SK-N-MC (cell line): ENCODE measurements at regions not wholly inside any gene's neighbourhood (a gene's known extent, or its start where the extent isn't known, plus 50 kb on each side); places are given as distances from the start of the nearest gene placed in this dataset.
"Not testable (repeated sequence)": the region's sequence is repeated elsewhere in the genome, so short reads cannot be mapped to it uniquely, and the experiment has no call there.

ENCODE experiments used
- DNase-seq: peaks from one replicate; pipeline ENCODE4 v3.0.0-alpha.2; 2011; ENCODE audit warnings: low read depth, low spot score
- H3K27ac ChIP-seq: fragments of 200-600 bp; sonication (generic); 2 replicates; pipeline ENCODE4 v1.5.1; 2016; ENCODE audit warnings: mixed run types
- H3K36me3 ChIP-seq: fragments of 200-600 bp; sonication (generic); 2 replicates; pipeline ENCODE4 v1.6.1; 2017; ENCODE audit warnings: antibody characterized with exemption, low read length, mixed read lengths; ENCODE audit not compliant: insufficient read depth
- H3K4me3 ChIP-seq: fragments of 200-600 bp; sonication (generic); 2 replicates; pipeline ENCODE4 v1.5.1; 2016
- H3K9ac ChIP-seq: fragments of 200-600 bp; sonication (generic); 2 replicates; pipeline ENCODE4 v1.8.0; 2017; ENCODE audit warnings: mixed run types, mixed read lengths; ENCODE audit not compliant: insufficient read length
- H3K9me3 ChIP-seq: fragments of 200-600 bp; sonication (generic); 2 replicates; pipeline ENCODE4 v1.6.1; 2017; ENCODE audit warnings: low read depth, mild to moderate bottlenecking, antibody characterized with exemption, low read length, moderate library complexity, mixed read lengths
- EZH2 ChIP-seq: fragments of 200-600 bp; sonication (generic); IDR thresholded peaks from one replicate; pipeline ENCODE4 v1.6.1; 2017; ENCODE audit warnings: antibody characterized with exemption
- FOXP2 ChIP-seq: optimal IDR thresholded peaks from 2 replicates; pipeline ENCODE3; 2011; ENCODE audit warnings: mild to moderate bottlenecking, moderate library complexity; ENCODE audit not compliant: insufficient read depth; ENCODE audit errors: extremely low read length, control extremely low read depth
- POLR2AphosphoS5 ChIP-seq: IDR thresholded peaks from 2 replicates; pipeline ENCODE4 v1.6.1; 2012; ENCODE audit warnings: mild to moderate bottlenecking, low read depth, low read length, borderline replicate concordance

- TF ChIP-seq EZH2 (no peak), POLR2AphosphoS5 (no peak), FOXP2 (no peak)
- Histone ChIP-seq H3K9me3 (no peaks in the 10 kb centered on the region), H3K27ac (no peak overlapping the region), H3K4me3 (no peak overlapping the region), H3K9ac (no peak overlapping the region), H3K36me3 (no peaks in the 10 kb centered on the region)
- no peak for DNase-seq
Observed at GRCh38 chr6:141956868-141957267, 175.9 kb upstream of the GJE1 start.

- TF ChIP-seq POLR2AphosphoS5 (no peak), EZH2 (no peak), FOXP2 (no peak)
- Histone ChIP-seq H3K9ac (no peak overlapping the region), H3K36me3 (no peaks in the 10 kb centered on the region), H3K27ac (no peak overlapping the region), H3K9me3 (no peaks in the 10 kb centered on the region), H3K4me3 (no peak overlapping the region)
- no peak for DNase-seq
Observed at GRCh38 chr6:141956046-141956761, 176.5 kb upstream of the GJE1 start.

- no peak overlapping the region for H3K9ac ChIP-seq
- no peak overlapping the region for H3K4me3 ChIP-seq
- no peak for TF ChIP-seq EZH2
- no peaks in the 10 kb centered on the region for H3K36me3 ChIP-seq
- DNase-seq, result no peak
- no peak overlapping the region for H3K27ac ChIP-seq
- no peaks in the 10 kb centered on the region for H3K9me3 ChIP-seq
Observed at GRCh38 chr6:141953072-141953471, 179.7 kb upstream of the GJE1 start.

GRCh38 chr6:141946502-141946901 is 186.2 kb upstream of the GJE1 start:
- no peak overlapping the region for H3K9ac ChIP-seq
- no peak for DNase-seq
- H3K27ac ChIP-seq, result no peak overlapping the region
- no peaks in the 10 kb centered on the region for H3K36me3 ChIP-seq
- no peaks in the 10 kb centered on the region for H3K9me3 ChIP-seq
- TF ChIP-seq FOXP2 (no peak), EZH2 (no peak)
- no peak overlapping the region for H3K4me3 ChIP-seq

GRCh38 chr6:141938664-141939063 is 194.1 kb upstream of the GJE1 start:
- Histone ChIP-seq H3K4me3 (no peak overlapping the region), H3K9ac (no peak overlapping the region), H3K27ac (no peak overlapping the region), H3K36me3 (no peaks in the 10 kb centered on the region), H3K9me3 (no peaks in the 10 kb centered on the region)
- TF ChIP-seq EZH2, result no peak
- no peak for TF ChIP-seq POLR2AphosphoS5
- TF ChIP-seq FOXP2, result no peak
- no peak for DNase-seq

GRCh38 chr6:141932685-141933084 is 200.0 kb upstream of the GJE1 start:
- H3K9ac ChIP-seq, result no peak overlapping the region
- H3K36me3 ChIP-seq, result no peaks in the 10 kb centered on the region
- no peak overlapping the region for H3K4me3 ChIP-seq
- H3K27ac ChIP-seq, result no peak overlapping the region
- H3K9me3 ChIP-seq, result no peaks in the 10 kb centered on the region
- no peak for DNase-seq
- TF ChIP-seq EZH2 (no peak), POLR2AphosphoS5 (no peak), FOXP2 (no peak)

GRCh38 chr6:141926200-141926900 is 206.4 kb upstream of the GJE1 start:
- H3K36me3 ChIP-seq, H3K27ac ChIP-seq, DNase-seq, H3K9me3 ChIP-seq, H3K9ac ChIP-seq, H3K4me3 ChIP-seq: not testable (repeated sequence)

- H3K27ac ChIP-seq, result no peak overlapping the region
- H3K4me3 ChIP-seq, result no peak overlapping the region
- no peaks in the 10 kb centered on the region for H3K9me3 ChIP-seq
- H3K36me3 ChIP-seq, result no peaks in the 10 kb centered on the region
- TF ChIP-seq FOXP2 (no peak), EZH2 (no peak), POLR2AphosphoS5 (no peak)
- no peak overlapping the region for H3K9ac ChIP-seq
- DNase-seq, result no peak
Observed at GRCh38 chr6:141925001-141925400, 207.7 kb upstream of the GJE1 start.

- no peak for DNase-seq
- Histone ChIP-seq H3K4me3 (no peak overlapping the region), H3K27ac (no peak overlapping the region), H3K36me3 (no peaks in the 10 kb centered on the region), H3K9ac (no peak overlapping the region), H3K9me3 (no peaks in the 10 kb centered on the region)
- TF ChIP-seq EZH2 (no peak), POLR2AphosphoS5 (no peak)
Observed at GRCh38 chr6:141922898-141923297, 209.8 kb upstream of the GJE1 start.

- not testable (repeated sequence) for DNase-seq
Observed at GRCh38 chr6:141916682-141917505, 215.8 kb upstream of the GJE1 start.

More at GRCh38 chr6:141916682-141917505, 215.8 kb upstream of the GJE1 start:
- H3K9me3 ChIP-seq, H3K36me3 ChIP-seq, H3K27ac ChIP-seq, H3K4me3 ChIP-seq, H3K9ac ChIP-seq: not testable (repeated sequence)
